Occipital lobe (tissue), 1 donor: ENCODE measurements at regions not wholly inside any gene's neighbourhood (a gene's known extent, or its start where the extent isn't known, plus 50 kb on each side); places are given as distances from the start of the nearest gene placed in this dataset.
"Not testable (repeated sequence)": the region's sequence is repeated elsewhere in the genome, so short reads cannot be mapped to it uniquely, and the experiment has no call there.

Experiments
- DNase-seq: peaks from one replicate; lab custom pipeline; 2025; lab: John Stamatoyannopoulos, UW

GRCh38 chr4:188941524-188942119, 802.4 kb downstream of the TRIML1 start:
- no peak for DNase-seq

GRCh38 chr4:188942606-188943005, 803.4 kb downstream of the TRIML1 start:
- no peak for DNase-seq

GRCh38 chr4:188949596-188949995, 810.4 kb downstream of the TRIML1 start:
- no peak for DNase-seq

- no peak for DNase-seq
Measured at GRCh38 chr4:188955066-188955465, 815.8 kb downstream of the TRIML1 start.

- no peak for DNase-seq
Measured at GRCh38 chr4:188956566-188956965, 817.3 kb downstream of the TRIML1 start.

GRCh38 chr4:188958346-188958745, 819.1 kb downstream of the TRIML1 start:
- no peak for DNase-seq

- no peak for DNase-seq
Measured at GRCh38 chr4:188959424-188959823, 820.2 kb downstream of the TRIML1 start.

GRCh38 chr4:188960411-188961093, 821.3 kb downstream of the TRIML1 start:
- no peak for DNase-seq

GRCh38 chr4:188971125-188971524, 831.9 kb downstream of the TRIML1 start:
- no peak for DNase-seq

- DNase-seq, result no peak
Measured at GRCh38 chr4:188975271-188975670, 836.0 kb downstream of the TRIML1 start.

- DNase-seq, result no peak
Measured at GRCh38 chr4:188976644-188977115, 837.4 kb downstream of the TRIML1 start.

- not testable (repeated sequence) for DNase-seq
Measured at GRCh38 chr4:188977232-188977631, 838.0 kb downstream of the TRIML1 start.

- no peak for DNase-seq
Measured at GRCh38 chr4:188984518-188984917, 845.3 kb downstream of the TRIML1 start.

- DNase-seq, result no peak
Measured at GRCh38 chr4:188986271-188986689, 847.0 kb downstream of the TRIML1 start.

- DNase-seq, result no peak
Measured at GRCh38 chr4:188987011-188987410, 847.8 kb downstream of the TRIML1 start.

GRCh38 chr4:188988131-188988530, 848.9 kb downstream of the TRIML1 start:
- DNase-seq, result no peak

GRCh38 chr4:188989371-188989770, 850.1 kb downstream of the TRIML1 start:
- DNase-seq, result no peak

GRCh38 chr4:188992706-188993105, 853.5 kb downstream of the TRIML1 start:
- DNase-seq, result no peak

- DNase-seq, result no peak
Measured at GRCh38 chr4:188993871-188994270, 854.6 kb downstream of the TRIML1 start.

GRCh38 chr4:189001283-189001970, 862.2 kb downstream of the TRIML1 start:
- no peak for DNase-seq

- no peak for DNase-seq
Measured at GRCh38 chr4:189001971-189002450, 862.8 kb downstream of the TRIML1 start.

GRCh38 chr4:189002475-189002874, 863.2 kb downstream of the TRIML1 start:
- no peak for DNase-seq
